HTR-8/SVneo (cell line): ENCODE measurements at regions not wholly inside any gene's neighbourhood (a gene's known extent, or its start where the extent isn't known, plus 50 kb on each side); places are given as distances from the start of the nearest gene placed in this dataset.
A peak's percentile ranks its signal among the peaks of the same experiment; 100 is the strongest.
"Not testable (repeated sequence)": the region's sequence is repeated elsewhere in the genome, so short reads cannot be mapped to it uniquely, and the experiment has no call there.

Experiments used
- DNase-seq: peaks from one replicate; pipeline ENCODE4 v3.0.0; 2011; ENCODE audit warnings: low spot score, mixed read lengths; ENCODE audit not compliant: insufficient read length
- FAIRE-seq: peaks from 2 replicates; lab custom pipeline; 2011; peaks lifted over from hg19 to GRCh38; lab: Jason Lieb, UNC

DNA sequence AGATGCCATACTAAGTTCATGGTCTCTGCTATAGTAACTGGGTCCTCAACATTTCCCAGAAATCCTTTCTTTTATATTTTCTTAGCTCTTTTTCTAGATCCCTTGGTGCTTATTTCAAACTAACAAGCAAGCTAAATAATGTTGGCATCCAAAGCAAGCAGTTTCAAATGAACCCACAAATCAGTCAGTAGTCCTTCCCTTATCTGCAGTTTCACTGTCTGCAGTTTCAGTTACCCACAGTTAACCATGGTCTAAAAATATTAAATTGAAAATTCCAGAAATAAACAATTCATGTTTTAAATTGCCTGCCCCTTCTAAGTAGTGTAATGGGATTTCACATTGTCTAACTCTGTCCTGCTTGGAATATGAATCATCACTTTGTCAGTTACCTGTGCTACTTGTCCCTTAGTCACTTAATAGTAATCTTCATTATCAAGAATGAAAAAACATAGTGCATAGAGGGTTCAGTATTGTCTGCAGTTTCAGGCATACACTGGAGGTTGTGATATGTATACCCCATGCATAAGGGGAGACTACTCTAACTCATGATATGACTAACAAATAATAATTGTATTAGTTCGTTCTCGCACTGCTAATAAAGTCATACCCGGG lies 633.7 kb downstream of the MECOM start:
- DNase-seq (no peak), FAIRE-seq (no peak)

DNA sequence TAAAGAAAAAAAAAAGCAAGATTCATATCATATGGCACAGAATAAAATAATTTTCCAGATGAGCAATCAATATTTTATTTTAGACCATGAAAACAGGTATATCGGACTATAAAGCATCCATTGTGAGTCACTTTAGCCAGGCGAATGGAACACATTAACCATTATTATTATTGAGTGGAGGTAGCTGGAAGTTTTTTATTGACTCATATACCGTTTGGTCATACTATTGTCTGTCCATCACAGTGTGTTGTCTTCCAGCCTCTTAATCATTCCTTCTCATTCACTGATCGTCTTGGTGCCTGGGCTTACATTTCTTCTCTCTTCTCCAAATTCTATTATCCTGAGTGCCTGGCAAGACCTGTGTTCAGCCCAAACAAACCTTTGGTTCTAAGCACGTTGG lies 634.8 kb downstream of the MECOM start:
- no peak for DNase-seq
- FAIRE-seq, result no peak

DNA sequence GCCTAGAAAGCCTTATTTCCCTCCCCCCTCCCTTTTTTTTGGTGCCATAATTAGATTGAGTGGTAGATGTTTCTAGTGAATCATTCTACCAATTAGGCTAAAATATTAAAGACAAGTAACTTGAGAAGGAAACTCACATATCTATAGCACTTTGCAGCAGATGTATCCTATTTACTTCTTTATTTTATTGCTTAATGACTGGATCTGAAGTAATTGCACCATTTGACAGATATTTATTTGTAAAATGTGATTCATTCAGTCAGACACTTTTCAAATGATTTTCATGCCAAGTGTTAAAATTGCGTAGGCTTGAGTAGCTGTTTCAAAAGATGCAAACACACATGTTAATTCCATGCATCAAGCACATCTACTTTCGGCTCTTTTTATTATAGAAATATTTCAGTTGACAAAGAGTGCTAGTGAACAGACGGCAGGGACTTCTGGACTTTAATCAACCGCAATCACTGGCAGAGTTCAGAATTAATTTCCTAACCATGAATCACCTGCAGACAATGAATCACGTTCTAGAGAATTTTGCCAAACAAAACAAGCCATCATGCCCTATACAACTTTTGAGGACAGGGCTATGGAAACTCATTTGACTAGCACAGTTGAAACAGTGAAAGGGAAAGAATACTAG lies 636.8 kb downstream of the MECOM start:
- peak; percentile 43 for DNase-seq
- no peak for FAIRE-seq

DNA sequence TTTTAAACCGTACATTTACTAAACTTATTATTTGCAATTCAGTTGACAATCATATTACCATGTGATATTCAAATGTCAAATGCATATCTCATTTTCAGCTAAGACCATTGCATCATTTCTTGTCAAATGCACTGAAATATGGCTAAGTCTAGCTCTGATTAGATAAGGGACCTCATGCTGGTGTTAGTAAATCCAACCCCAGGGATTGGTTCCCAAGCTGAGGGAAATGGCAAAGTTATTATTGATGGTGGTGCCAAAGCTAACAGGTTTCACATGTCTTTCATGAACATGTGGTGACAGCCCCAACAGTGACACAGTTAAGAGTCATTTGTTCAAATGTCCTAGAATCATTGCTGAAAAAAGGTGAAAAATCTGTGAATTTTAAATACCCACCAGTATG lies 641.1 kb downstream of the MECOM start:
- no peak for FAIRE-seq
- DNase-seq, result no peak

DNA sequence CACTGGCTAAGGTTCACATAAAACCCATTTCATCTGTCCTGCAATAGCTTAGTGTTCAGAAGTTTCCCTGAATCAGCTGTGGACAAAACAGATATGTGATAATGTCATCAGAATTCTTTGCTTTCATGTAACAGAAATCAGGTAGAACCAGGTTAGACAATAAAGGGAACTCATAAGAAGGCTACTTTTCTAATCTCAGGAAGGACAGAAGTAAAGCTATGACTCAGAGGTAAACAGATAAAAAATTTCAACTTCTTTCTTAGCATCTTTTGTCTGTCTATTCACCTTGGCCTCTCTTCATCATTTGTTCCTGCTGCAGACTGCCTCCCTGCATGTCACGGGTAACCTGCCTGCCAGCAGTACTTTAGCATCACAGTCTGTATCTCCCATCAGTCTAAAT lies 643.1 kb downstream of the MECOM start:
- no peak for DNase-seq
- FAIRE-seq, result no peak

DNA sequence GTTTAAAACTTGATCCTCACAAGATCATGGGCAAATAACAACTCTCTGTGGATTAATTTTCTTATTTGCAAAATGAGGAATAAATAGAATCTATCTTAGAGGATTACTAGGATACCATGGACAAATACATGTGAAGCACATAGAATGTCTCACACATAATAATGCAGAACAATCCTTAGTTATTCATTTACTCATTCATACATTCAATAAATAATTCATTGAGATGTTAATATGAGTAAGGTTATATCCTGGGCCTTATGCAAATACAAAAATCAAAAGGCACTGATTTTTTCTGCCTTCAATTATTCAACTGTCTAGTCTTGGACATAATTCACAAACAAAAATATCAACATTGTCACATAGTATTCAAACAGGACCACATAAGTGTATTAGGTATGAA lies 654.1 kb downstream of the MECOM start:
- DNase-seq (no peak), FAIRE-seq (no peak)

DNA sequence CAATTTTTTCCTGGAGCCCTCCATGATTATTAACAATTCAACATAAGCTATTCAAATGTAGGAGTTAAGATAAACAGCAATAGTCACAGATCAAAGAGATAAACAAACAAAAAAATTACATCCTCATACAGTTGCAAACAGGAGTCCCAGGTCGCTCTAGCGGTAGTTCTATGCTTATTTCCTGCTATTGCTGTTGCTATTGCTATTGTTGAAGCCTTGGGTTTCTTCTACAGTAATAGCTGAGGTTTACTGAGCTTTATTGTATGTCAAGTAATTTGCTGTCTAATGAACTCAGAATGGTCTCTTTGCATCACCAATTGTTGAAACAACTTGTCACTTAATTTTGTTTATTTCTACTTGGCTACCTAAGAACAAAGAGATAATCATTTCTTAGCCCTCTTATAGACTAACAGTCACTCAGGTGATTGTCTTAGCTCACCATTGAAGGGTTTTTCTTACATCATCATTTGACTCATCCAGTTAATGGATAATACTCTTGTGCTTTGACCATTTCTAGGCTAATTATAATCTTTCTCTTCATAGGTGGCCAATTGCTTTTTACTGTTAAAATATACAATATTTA lies 654.6 kb downstream of the MECOM start:
- DNase-seq, result no peak
- no peak for FAIRE-seq

DNA sequence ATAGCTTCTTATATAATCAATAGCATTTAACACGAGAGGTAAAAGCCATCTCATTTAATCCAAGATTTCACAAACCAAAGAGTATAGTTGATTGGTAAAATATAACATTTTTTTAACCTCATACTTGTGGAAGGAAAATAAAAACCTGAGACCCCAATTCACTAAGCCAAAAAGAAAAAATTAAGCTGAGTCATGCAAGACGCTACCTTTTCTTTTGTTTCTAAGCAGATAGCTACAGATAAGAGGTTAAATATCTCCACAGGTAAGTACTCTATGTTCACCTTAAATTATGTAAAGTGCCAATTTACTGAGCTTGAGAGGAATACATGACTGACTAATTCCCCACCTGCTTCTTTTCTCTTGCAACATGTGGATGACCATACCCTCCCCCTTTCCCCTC lies 656.4 kb downstream of the MECOM start:
- DNase-seq (no peak), FAIRE-seq (no peak)

DNA sequence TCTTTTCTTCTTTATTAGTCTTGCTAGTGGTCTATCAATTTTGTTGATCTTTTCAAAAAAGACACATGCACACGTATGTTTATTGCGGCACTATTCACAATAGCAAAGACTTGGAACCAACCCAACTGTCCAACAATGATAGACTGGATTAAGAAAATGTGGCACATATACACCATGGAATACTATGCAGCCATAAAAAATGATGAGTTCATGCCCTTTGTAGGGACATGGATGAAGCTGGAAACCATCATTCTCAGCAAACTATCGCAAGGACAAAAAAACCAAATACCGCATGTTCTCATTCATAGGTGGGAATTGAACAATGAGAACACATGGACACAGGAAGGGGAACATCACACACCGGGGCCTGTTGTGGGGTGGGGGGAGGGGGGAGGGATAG lies 657.1 kb downstream of the MECOM start:
- FAIRE-seq, DNase-seq: not testable (repeated sequence)

DNA sequence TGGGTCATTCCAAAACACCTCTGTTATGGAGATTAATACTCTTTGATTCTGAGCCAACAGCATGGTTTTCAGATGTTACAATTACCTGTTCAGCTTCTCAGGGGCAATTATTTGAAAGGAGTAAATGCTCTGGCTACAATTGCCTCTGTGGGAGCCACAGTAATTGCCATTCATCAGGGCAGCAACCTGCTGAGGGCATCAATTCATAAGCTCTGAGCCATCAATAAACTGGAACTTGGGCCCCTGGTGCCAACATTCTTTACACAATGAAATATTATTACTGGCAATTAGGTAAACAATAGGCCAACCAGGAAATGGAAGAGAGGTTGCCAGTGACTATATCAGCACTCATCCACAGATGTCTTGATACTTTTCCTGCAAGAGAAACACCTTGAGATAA lies 660.8 kb downstream of the MECOM start:
- DNase-seq (no peak), FAIRE-seq (no peak)

DNA sequence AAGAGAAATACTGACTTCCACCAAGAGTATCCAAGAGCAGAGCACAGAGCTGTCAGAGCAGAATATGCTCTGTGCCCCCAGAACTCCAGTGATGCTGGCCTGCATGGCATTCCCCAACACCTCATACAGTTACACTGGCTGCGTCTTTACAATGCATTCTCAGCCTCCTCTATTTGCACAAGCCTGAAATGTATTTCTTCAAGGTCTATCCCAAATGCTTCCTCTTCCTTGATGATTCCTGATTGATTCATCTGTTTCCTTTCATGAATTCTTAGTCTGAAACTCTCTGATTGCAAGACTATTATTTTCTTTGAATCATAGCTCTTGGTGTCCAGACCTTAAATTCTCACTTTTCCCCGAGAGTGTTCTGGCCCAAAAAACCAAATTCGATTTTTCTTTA lies 664.7 kb downstream of the MECOM start:
- FAIRE-seq (no peak), DNase-seq (no peak)

DNA sequence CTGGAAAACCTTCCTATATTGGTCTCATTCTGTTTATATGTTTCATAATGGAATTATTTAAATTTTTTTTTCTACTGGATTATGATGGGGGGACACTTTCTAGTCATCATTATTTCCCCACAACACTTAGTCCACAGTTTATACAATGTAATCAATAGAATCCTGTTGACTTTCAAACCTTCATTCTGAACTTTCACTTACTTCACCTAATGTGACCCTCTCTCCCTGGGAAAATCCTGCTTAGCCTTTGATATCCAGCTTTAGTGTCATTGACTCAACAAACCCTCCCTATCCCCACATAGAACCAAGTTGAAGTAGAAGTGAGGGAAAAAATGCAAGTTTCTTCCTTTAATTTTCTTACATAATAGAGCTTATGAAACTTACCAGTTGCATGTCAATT lies 666.0 kb downstream of the MECOM start:
- no peak for DNase-seq
- no peak for FAIRE-seq

DNA sequence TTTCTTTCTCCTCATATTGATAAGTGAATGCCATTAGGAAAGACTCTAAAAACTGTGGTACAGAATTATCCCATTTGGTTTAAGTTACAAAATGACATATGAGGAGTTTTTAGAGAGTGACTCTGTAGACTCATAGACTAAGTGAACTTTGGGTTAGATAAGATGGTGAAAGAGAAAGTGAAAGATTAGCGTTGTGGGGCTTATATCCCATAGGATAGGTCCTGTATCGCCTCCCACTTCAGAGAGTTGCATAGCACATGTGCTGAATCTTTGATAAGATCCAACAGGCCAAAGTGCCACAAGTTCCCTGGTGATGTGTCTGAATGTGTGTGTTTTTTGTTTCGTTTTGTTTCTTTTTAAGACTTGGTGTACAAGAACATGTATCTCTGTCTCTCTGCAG lies 666.9 kb downstream of the MECOM start:
- FAIRE-seq, result no peak
- no peak for DNase-seq

DNA sequence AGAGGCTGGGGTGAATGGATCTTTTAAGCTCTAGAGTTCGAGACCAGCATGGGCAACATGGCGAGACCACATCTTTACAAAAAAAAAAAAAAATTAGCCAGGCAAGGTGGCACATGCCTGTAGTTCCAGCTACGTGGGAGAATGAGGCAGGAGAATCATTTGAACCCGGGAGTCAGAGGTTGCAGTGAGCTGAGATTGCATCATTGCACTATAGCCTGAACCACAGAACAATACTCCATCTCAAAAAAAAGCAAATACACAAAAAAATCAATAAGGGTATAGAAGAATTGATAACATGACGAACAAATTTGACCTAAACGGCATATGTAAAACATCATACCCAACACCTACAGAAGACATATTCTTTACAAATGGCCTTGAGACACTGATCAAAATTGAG lies 668.4 kb downstream of the MECOM start:
- FAIRE-seq (no peak), DNase-seq (no peak)

DNA sequence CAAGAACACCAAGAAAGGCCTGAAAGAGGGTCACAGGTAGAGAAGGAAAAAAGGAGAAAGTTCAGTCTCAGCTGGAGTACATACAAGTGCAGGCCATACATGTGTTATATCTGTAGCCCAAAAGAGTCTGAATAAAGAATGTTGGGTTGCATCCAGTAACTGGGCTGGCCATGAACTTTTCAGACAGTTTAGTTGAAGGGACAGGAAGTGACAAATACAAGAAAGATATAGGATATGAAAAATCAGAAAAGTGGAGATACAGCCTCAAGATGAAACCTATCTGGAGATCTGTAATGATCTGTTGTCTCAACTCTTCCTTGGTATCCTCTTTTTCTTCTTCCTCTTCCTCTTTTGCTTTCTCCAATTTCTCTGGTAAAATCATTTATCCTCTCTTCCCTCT lies 671.7 kb downstream of the MECOM start:
- DNase-seq, result no peak
- no peak for FAIRE-seq

DNA sequence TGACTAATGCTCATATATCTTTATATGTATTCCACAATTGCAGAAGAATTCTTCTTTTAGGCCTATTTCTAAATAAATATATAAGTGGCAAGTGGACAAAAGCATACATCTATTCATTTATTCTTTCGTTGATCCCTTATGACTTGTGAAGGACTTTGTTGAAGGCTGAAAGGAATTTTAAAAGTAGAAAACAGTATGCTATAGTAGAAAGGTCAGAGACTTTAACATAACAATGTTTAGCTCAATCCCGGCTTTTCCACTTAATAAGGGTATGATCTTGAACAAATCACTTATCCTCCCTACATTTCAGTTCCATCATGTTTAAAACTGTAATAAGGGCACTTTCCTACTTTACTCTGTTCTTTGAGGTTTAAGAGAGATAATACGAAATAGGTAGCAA lies 672.9 kb downstream of the MECOM start:
- DNase-seq (no peak), FAIRE-seq (no peak)

DNA sequence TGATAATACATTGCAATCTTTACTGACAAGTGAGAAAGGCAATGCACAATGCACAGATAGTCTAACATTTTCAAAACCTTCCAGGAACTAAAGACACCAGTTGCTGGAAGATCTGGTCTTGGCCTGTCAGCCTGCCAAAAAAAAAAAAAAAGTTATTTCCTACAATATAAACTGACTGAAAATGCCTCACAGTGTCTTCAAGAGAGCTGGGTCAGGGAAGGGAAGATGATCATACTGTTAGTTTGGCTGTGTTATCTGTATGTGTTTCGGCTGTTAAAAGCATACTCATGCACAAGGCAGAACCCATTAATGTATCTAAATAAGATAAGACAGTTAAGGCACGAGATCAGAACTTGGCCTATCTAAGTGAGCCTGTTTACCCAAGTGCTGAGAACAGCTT lies 673.4 kb downstream of the MECOM start:
- FAIRE-seq (no peak), DNase-seq (no peak)

DNA sequence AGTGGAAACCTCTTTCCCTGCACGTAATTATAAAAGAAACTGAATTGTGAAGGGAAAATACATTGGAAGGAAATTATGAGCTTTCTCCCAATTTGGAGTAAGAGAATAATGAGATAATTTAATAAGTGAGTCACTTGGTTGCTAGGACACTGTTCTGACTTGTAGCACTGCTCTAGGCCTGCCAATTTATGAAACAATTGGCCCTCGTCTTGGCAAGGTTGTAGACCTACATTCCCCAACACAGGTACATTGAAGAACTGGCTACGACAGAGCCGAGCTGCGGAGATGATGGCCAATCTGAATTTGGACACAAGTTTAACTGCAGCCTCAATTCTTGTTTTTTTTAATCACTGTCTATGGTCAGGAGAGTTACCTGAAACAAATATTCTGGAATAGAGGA lies 674.1 kb downstream of the MECOM start:
- FAIRE-seq, result no peak
- no peak for DNase-seq

DNA sequence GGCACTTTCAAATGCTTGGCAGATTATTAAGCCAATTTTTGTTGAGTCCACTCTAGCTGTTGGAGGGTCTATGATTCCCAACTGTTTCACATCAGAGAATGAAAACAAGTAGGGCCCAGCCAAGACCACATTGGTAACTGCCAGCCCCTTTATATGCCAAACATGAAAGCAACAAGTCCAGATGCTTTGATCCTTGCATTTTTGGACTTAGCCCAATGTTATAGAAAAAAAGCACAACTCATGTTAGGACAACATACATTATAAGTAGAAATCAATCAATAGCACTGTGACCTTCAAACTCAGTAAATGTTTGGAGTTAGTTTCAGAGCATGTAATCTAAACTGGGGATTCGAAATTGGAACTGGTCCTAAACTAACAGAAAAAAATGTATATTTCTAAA lies 674.7 kb downstream of the MECOM start:
- no peak for FAIRE-seq
- no peak for DNase-seq

DNA sequence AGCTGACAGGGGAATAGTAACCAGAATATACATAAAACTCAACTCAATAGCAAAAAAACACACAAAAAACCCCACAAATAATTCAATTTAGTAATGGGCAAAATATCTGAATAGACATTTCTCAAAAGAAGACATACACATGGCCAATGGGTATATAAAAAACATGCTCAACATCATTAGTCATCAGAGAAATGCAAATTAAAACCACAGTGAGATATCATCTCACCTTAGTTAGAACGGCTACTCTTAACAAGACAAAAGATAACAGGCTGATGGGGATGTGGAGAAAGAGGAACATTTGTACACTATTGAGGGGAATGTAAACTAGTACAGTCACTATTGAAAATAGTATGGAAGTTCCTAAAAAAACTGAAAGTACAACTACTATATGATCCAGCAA lies 678.6 kb downstream of the MECOM start:
- DNase-seq (no peak), FAIRE-seq (no peak)

DNA sequence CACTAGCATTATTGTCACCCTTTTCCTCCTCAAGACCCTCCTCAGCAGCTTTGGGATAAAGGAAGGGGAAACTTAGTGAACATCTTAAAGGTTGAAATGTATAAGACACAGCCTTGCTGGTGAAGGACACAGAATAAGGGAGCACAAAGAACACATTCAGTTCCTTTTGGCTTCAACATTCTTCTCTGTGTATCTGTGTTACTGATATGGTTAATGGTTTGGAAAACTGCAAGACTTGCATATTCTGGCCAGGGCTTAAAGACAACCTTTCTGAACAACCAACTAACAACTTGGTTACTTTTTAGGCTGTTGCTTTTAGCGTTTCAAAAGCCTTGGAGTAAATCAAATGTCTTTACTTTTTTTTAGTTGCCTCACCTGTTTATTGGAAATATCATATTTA lies 680.5 kb downstream of the MECOM start:
- FAIRE-seq, result no peak
- DNase-seq, result no peak

DNA sequence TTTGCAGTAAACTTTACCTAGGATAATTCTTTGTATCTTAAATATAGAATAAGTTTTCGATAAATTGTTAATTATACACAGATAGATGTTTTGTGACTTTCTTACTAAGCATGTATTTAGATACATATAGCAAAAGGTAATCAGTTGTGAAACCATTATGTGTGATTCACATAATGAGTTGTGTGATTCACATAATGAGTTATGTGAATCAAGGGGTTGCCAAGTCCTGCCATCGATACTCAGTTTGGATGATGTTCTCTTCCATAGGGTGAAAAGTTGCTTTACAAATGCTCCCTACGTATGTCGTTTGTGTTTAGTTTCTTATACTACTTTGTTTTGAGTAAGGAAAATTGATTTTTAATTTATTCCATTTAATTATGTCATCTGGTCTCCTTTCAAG lies 682.1 kb downstream of the MECOM start:
- FAIRE-seq, result no peak
- DNase-seq, result no peak
